ENCODE measurements at regions not wholly inside any gene's neighbourhood (a gene's known extent, or its start where the extent isn't known, plus 50 kb on each side); places are given as distances from the start of the nearest gene placed in this dataset.

DNA sequence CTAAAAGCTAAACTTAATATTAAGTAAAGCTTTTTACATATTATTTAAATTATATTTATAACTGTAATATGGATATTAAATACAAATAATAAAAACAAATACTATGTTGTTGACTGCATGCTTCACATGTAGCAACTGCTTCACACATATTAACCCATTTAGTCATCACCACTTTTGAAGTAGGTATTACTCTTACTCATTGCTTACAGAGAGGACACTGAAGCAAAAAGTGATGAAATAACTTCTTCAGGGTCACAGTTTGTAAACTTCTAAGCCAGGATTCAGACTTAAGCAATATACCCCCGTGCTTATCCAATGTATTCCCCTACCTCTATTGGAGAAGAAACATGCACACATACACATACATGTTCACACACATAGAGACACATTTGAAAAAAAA, 166.6 kb downstream of the DKK2 start:
- TF ChIP-seq POLR2A (IDR thresholded peaks at IDR 0.05) (no peak), POLR2AphosphoS5 (IDR thresholded peaks at IDR 0.05) (no peak), EP300 (IDR thresholded peaks at IDR 0.05) (no peak)
- TF ChIP-seq, protein P1, sequence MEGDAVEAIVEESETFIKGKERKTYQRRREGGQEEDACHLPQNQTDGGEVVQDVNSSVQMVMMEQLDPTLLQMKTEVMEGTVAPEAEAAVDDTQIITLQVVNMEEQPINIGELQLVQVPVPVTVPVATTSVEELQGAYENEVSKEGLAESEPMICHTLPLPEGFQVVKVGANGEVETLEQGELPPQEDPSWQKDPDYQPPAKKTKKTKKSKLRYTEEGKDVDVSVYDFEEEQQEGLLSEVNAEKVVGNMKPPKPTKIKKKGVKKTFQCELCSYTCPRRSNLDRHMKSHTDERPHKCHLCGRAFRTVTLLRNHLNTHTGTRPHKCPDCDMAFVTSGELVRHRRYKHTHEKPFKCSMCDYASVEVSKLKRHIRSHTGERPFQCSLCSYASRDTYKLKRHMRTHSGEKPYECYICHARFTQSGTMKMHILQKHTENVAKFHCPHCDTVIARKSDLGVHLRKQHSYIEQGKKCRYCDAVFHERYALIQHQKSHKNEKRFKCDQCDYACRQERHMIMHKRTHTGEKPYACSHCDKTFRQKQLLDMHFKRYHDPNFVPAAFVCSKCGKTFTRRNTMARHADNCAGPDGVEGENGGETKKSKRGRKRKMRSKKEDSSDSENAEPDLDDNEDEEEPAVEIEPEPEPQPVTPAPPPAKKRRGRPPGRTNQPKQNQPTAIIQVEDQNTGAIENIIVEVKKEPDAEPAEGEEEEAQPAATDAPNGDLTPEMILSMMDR (IDR thresholded peaks at IDR 0.05): no peak

Measured in sigmoid colon (tissue), 4 donors.